IMR-90 (cell line): ENCODE measurements at regions not wholly inside any gene's neighbourhood (a gene's known extent, or its start where the extent isn't known, plus 50 kb on each side); places are given as distances from the start of the nearest gene placed in this dataset.

ENCODE experiments used
- ATAC-seq: fragments of 200-7000 bp; cut with Tn5 transposase; 2 replicates; pipeline ENCODE4 v1.9.1; 2020; ENCODE audit warnings: low read depth, mild to moderate bottlenecking, moderate library complexity
- BruUV-seq: library from RNA; stranded (reverse); fragments of 400-500 nt; replicated peaks from 2 replicates; lab custom pipeline; 2021; lab: Mats Ljungman, UMichigan
- CTCF ChIA-PET: fragments of 300-600 bp; formaldehyde crosslinking; extraction: SDS; loops from one replicate; lab custom pipeline; 2021; ENCODE audit warnings: antibody characterized with exemption; lab: Yijun Ruan, JAX
- POLR2A ChIA-PET: fragments of 300-600 bp; sonication (Branson Sonifier 250); formaldehyde crosslinking; loops from one replicate; lab custom pipeline; 2022; ENCODE audit warnings: antibody characterized with exemption; ENCODE audit not compliant: unreplicated experiment; lab: Charles Lee
- DNase-seq: peaks from one replicate; pipeline ENCODE4 v3.0.0; 2013
- H2AFZ ChIP-seq: replicated peaks from 2 replicates; pipeline ENCODE3; 2013; ENCODE audit warnings: low read length, mild to moderate bottlenecking; ENCODE audit not compliant: poor library complexity
- H2AK5ac ChIP-seq: 2 replicates; pipeline ENCODE4 v1.6.1; 2013; ENCODE audit warnings: low read depth, low read length, inconsistent platforms
- H2AK9ac ChIP-seq: replicated peaks from 2 replicates; pipeline ENCODE3; 2013; ENCODE audit warnings: mild to moderate bottlenecking, low read depth, low read length, moderate library complexity; ENCODE audit not compliant: poor library complexity
- H2BK120ac ChIP-seq: 2 replicates; pipeline ENCODE4 v1.6.1; 2013; ENCODE audit warnings: low read depth, low read length, inconsistent platforms
- H2BK15ac ChIP-seq: 3 replicates; pipeline ENCODE4 v1.6.1; 2013; ENCODE audit warnings: low read depth, low read length, inconsistent platforms
- H2BK20ac ChIP-seq: 2 replicates; pipeline ENCODE4 v1.6.1; 2013; ENCODE audit warnings: low read depth, mild to moderate bottlenecking, inconsistent platforms, low read length, moderate library complexity
- H2BK5ac ChIP-seq: 2 replicates; pipeline ENCODE4 v1.6.1; 2013; ENCODE audit warnings: mild to moderate bottlenecking, low read depth, low read length, inconsistent platforms; ENCODE audit not compliant: poor library complexity, severe bottlenecking
- H3K14ac ChIP-seq: replicated peaks from 2 replicates; pipeline ENCODE4 v1.6.1; 2013; ENCODE audit warnings: low read depth, low read length, inconsistent platforms
- H3K18ac ChIP-seq: 2 replicates; pipeline ENCODE4 v1.6.1; 2013; ENCODE audit warnings: low read depth, low read length, control low read depth
- H3K23ac ChIP-seq: 2 replicates; pipeline ENCODE4 v1.6.1; 2013; ENCODE audit warnings: low read depth, low read length, inconsistent platforms
- H3K27ac ChIP-seq: 2 replicates; pipeline ENCODE4 v1.5.1; 2013; ENCODE audit warnings: mild to moderate bottlenecking, control low read depth, low read length; ENCODE audit not compliant: insufficient read depth
- H3K27me3 ChIP-seq: 2 replicates; pipeline ENCODE4 v1.6.1; 2013; ENCODE audit warnings: low read length; ENCODE audit not compliant: control insufficient read depth, insufficient read depth
- H3K36me3 ChIP-seq: 2 replicates; pipeline ENCODE4 v1.6.1; 2013; ENCODE audit warnings: low read length, mixed read lengths; ENCODE audit not compliant: control insufficient read depth, insufficient read depth
- H3K4ac ChIP-seq: 2 replicates; pipeline ENCODE4 v1.6.1; 2013; ENCODE audit warnings: low read depth, low read length, inconsistent platforms
- H3K4me1 ChIP-seq: 2 replicates; pipeline ENCODE4 v1.6.1; 2013; ENCODE audit warnings: low read length, mixed read lengths; ENCODE audit not compliant: control insufficient read depth, insufficient read depth
- H3K4me2 ChIP-seq: 2 replicates; pipeline ENCODE4 v1.6.1; 2013; ENCODE audit warnings: low read depth, mild to moderate bottlenecking, control low read depth, low read length, moderate library complexity
- H3K4me3 ChIP-seq: 2 replicates; pipeline ENCODE4 v1.5.1; 2013; ENCODE audit warnings: low read depth, mild to moderate bottlenecking, control low read depth, low read length, moderate library complexity; ENCODE audit not compliant: insufficient read depth
- H3K56ac ChIP-seq: 2 replicates; pipeline ENCODE4 v1.6.1; 2013; ENCODE audit warnings: low read length, inconsistent platforms; ENCODE audit not compliant: insufficient read depth; ENCODE audit errors: extremely low read depth
- H3K79me1 ChIP-seq, 2 experiments: 2 replicates each; pipeline ENCODE4 v1.6.1; 2013; ENCODE audit warnings: low read length in 2 of 2, inconsistent platforms in 1 of 2, low read depth in 1 of 2
- H3K9ac ChIP-seq: 2 replicates; pipeline ENCODE4 v1.6.1; 2013; ENCODE audit warnings: low read depth, low read length, control low read depth
- H3K9me1 ChIP-seq: 2 replicates; pipeline ENCODE4 v1.6.1; 2013; ENCODE audit warnings: low read length, inconsistent platforms; ENCODE audit not compliant: insufficient read depth
- H3K9me3 ChIP-seq: 2 replicates; pipeline ENCODE4 v1.6.1; 2013; ENCODE audit warnings: low read length; ENCODE audit not compliant: control insufficient read depth, insufficient read depth
- H4K20me1 ChIP-seq: 2 replicates; pipeline ENCODE4 v1.6.1; 2013; ENCODE audit warnings: low read length, inconsistent platforms; ENCODE audit not compliant: insufficient read depth
- H4K5ac ChIP-seq: 2 replicates; pipeline ENCODE4 v1.6.1; 2013; ENCODE audit warnings: mild to moderate bottlenecking, low read depth, low read length, control low read depth
- H4K8ac ChIP-seq, 2 experiments: 2 replicates each; pipeline ENCODE4 v1.6.1; 2013; ENCODE audit warnings: low read depth in 2 of 2, low read length in 2 of 2, control low read depth in 1 of 2, inconsistent platforms in 1 of 2
- H4K91ac ChIP-seq: 2 replicates; pipeline ENCODE4 v1.6.1; 2013; ENCODE audit warnings: low read depth, low read length, inconsistent platforms; ENCODE audit not compliant: insufficient read depth
- CEBPB ChIP-seq: IDR thresholded peaks from 2 replicates; pipeline ENCODE4 v1.6.1; 2012; ENCODE audit warnings: low read depth, low read length, improper control_type of control experiment
- CHD1 ChIP-seq: IDR thresholded peaks from 2 replicates; pipeline ENCODE4 v1.6.1; 2012; ENCODE audit warnings: low read depth, low read length, improper control_type of control experiment
- ELK1 ChIP-seq: fragments of 150-350 bp; IDR thresholded peaks from 2 replicates; pipeline ENCODE4 v1.6.1; 2016; ENCODE audit warnings: low read depth, mild to moderate bottlenecking, low read length, moderate library complexity, borderline replicate concordance
- FOS ChIP-seq: fragments of 150-350 bp; IDR thresholded peaks from 2 replicates; pipeline ENCODE4 v1.6.1; 2016; ENCODE audit warnings: low read depth, low read length
- MAFK ChIP-seq: IDR thresholded peaks from 2 replicates; pipeline ENCODE4 v1.6.1; 2012; ENCODE audit warnings: low read depth, low read length, improper control_type of control experiment
- MXI1 ChIP-seq: IDR thresholded peaks from 2 replicates; pipeline ENCODE4 v1.6.1; 2012; ENCODE audit warnings: low read depth, mild to moderate bottlenecking, low read length, moderate library complexity, borderline replicate concordance
- POLR2A ChIP-seq: IDR thresholded peaks from 2 replicates; pipeline ENCODE4 v1.6.1; 2012; ENCODE audit warnings: mild to moderate bottlenecking, low read depth, low read length
- WGBS, 2 experiments: methylation state at CpG; one replicate each; pipeline versions ENCODE4 v1.1.5 to v1.1.7; 2013; ENCODE audit warnings: missing lambda C conversion rate in 2 of 2; ENCODE audit not compliant: insufficient read length in 1 of 2; ENCODE audit errors: extremely low coverage in 2 of 2; 5-methylcytosine and 5-hydroxymethylcytosine counted together
- dilution Hi-C: fragments of 300-500 bp; cut with HindIII; formaldehyde crosslinking; loops from one replicate; pipeline ENCODE4 v1.14.3; 2018; ENCODE audit warnings: low sequenced_read_pairs; ENCODE audit not compliant: unreplicated experiment
- in situ Hi-C: fragments of 300-500 bp; cut with MboI; formaldehyde crosslinking; loops from 3 replicates; pipeline ENCODE4 v1.14.3; 2019; ENCODE audit warnings: low sequenced_read_pairs, inconsistent platforms, mixed read lengths
- intact Hi-C: fragments of 100-400 bp; cut with micrococcal nuclease; formaldehyde crosslinking; loops from 2 replicates; pipeline ENCODE4 v1.10.0; 2022
- TF ChIP-seq, protein P1 (sequence below): conservative IDR thresholded peaks from 2 replicates; pipeline ENCODE4 v1.5.1; 2012; ENCODE audit warnings: mild to moderate bottlenecking, low read depth, low read length, improper control_type of control experiment

- no peaks in the 10 kb centered on the region for H3K79me1 ChIP-seq
- no peak overlapping the region for H4K8ac ChIP-seq
- no peaks in the 10 kb centered on the region for H3K4me1 ChIP-seq
- WGBS, 2 experiments: no CpG with 5 or more reads among the region's 2 CpGs
- no peak overlapping the region for H3K56ac ChIP-seq
- BruUV-seq: no TSS peak
- H2BK5ac ChIP-seq: no peak overlapping the region
- ChIA-PET POLR2A (interaction anchor here (0.5 kb wide), 1 partner anchor 21 kb away, joined by 3 read pairs; no protein-coding TSS in a partner anchor), CTCF (no interaction called here)
- H4K20me1 ChIP-seq: no peaks in the 10 kb centered on the region
- no peak overlapping the region for H4K5ac ChIP-seq
- H3K4me2 ChIP-seq: no peak overlapping the region
- no peak overlapping the region for H3K14ac ChIP-seq
- TF ChIP-seq ELK1 (no peak), MXI1 (no peak), MAFK (no peak), CHD1 (no peak), POLR2A (no peak), CEBPB (no peak), FOS (no peak)
- TF ChIP-seq, protein P1, sequence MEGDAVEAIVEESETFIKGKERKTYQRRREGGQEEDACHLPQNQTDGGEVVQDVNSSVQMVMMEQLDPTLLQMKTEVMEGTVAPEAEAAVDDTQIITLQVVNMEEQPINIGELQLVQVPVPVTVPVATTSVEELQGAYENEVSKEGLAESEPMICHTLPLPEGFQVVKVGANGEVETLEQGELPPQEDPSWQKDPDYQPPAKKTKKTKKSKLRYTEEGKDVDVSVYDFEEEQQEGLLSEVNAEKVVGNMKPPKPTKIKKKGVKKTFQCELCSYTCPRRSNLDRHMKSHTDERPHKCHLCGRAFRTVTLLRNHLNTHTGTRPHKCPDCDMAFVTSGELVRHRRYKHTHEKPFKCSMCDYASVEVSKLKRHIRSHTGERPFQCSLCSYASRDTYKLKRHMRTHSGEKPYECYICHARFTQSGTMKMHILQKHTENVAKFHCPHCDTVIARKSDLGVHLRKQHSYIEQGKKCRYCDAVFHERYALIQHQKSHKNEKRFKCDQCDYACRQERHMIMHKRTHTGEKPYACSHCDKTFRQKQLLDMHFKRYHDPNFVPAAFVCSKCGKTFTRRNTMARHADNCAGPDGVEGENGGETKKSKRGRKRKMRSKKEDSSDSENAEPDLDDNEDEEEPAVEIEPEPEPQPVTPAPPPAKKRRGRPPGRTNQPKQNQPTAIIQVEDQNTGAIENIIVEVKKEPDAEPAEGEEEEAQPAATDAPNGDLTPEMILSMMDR: no peak
- no peak overlapping the region for H2AK5ac ChIP-seq
- no peak overlapping the region for H2AFZ ChIP-seq
- H2AK9ac ChIP-seq: no peak overlapping the region
- no peaks in the 10 kb centered on the region for H3K27me3 ChIP-seq
- intact Hi-C loops (no loop called here), in situ Hi-C loops (no loop called here), dilution Hi-C loops (no loop called here)
- H3K4ac ChIP-seq: no peak overlapping the region
- no peaks in the 10 kb centered on the region for H3K36me3 ChIP-seq
- H3K18ac ChIP-seq: no peak overlapping the region
- no peak overlapping the region for H2BK120ac ChIP-seq
- H3K27ac ChIP-seq: no peak overlapping the region
- H3K9me1 ChIP-seq: no peaks in the 10 kb centered on the region
- H3K9me3 ChIP-seq: no peaks in the 10 kb centered on the region
- H4K91ac ChIP-seq: no peak overlapping the region
- no peak overlapping the region for H3K4me3 ChIP-seq
- ATAC-seq (no peak), DNase-seq (no peak)
- no peak overlapping the region for H2BK20ac ChIP-seq
- no peak overlapping the region for H3K23ac ChIP-seq
- no peak overlapping the region for H2BK15ac ChIP-seq
- no peak overlapping the region for H3K9ac ChIP-seq
Measured at GRCh38 chr11:27604416-27604815, 95.8 kb downstream of the BDNF start.
